Fibroblast of villous mesenchyme (primary cell): ENCODE measurements at regions not wholly inside any gene's neighbourhood (a gene's known extent, or its start where the extent isn't known, plus 50 kb on each side); places are given as distances from the start of the nearest gene placed in this dataset.

Source experiments
- DNase-seq: peaks from one replicate; pipeline ENCODE4 v3.0.0-alpha.2; 2010; ENCODE audit warnings: low read depth
- H3K4me3 ChIP-seq: 2 replicates; pipeline ENCODE4 v1.5.1; 2011; ENCODE audit warnings: low read depth, mild to moderate bottlenecking, low read length
- TF ChIP-seq, protein P1 (sequence below): IDR thresholded peaks from 2 replicates; pipeline ENCODE4 v1.5.1; 2012; ENCODE audit warnings: low read depth, mild to moderate bottlenecking, low read length; ENCODE audit not compliant: insufficient read depth

DNA sequence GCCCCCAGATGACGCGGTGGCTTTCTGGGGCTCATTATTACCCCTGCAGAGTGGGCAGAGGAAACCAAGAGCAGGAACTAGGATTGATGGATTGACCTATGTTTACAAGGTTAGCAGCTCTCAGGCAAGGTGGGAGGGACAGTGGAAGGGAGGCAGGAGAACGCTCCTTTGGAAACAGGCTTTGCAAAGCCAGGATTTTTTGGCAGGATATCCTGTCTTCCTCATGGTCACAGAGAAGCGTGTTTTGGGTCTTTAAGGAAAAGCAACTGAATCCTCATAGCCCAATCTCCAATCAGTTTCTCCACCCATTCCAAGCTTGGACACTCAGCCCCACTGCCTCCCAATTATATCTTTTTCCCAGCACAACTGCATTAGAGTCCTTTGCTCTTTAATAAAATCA is 105.6 kb upstream of the SOD1 start:
- no peak for DNase-seq
- H3K4me3 ChIP-seq, result no peak overlapping the region
- TF ChIP-seq, protein P1, sequence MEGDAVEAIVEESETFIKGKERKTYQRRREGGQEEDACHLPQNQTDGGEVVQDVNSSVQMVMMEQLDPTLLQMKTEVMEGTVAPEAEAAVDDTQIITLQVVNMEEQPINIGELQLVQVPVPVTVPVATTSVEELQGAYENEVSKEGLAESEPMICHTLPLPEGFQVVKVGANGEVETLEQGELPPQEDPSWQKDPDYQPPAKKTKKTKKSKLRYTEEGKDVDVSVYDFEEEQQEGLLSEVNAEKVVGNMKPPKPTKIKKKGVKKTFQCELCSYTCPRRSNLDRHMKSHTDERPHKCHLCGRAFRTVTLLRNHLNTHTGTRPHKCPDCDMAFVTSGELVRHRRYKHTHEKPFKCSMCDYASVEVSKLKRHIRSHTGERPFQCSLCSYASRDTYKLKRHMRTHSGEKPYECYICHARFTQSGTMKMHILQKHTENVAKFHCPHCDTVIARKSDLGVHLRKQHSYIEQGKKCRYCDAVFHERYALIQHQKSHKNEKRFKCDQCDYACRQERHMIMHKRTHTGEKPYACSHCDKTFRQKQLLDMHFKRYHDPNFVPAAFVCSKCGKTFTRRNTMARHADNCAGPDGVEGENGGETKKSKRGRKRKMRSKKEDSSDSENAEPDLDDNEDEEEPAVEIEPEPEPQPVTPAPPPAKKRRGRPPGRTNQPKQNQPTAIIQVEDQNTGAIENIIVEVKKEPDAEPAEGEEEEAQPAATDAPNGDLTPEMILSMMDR, result no peak

DNA sequence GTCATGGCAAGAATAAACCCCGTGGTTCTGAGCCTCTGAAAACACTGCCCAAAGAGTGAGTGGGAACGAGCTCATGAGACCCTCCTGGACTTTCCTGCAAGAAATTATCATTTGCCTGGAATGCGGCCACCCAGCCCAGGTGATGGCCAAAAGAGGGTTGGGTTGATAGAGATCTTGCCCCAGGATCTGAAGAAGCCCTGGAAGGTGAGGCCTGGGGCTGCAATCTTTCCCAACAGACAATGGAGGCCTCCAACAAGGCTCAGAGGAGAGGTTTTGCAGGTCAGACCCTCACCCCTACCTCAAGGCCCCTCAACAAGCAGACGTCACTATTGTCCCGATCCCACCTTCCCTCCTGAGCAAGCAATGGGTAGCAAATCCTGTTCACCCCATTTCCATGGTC is 106.0 kb upstream of the SOD1 start:
- H3K4me3 ChIP-seq, result no peak overlapping the region
- TF ChIP-seq, protein P1, result no peak
- DNase-seq, result no peak

DNA sequence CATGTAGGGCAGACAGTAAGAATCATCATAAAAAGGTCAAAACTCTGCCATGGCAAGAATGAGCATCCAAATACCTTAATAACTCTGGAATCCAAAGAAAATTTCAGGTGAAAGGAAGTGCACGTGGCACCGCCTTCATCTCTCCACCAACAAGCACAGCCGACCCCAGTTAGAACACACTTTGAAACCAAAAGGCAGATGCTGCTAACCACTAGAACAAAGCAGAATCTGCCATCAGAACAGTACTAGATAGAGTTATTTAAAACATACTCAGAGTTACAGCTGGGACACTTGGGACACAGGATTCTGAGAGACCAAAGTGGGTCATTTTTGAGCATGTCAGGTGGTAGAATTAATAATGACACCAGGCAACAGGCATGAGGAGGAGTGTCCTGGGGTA is 106.7 kb upstream of the SOD1 start:
- TF ChIP-seq, protein P1, result no peak
- DNase-seq, result no peak
- no peak overlapping the region for H3K4me3 ChIP-seq

DNA sequence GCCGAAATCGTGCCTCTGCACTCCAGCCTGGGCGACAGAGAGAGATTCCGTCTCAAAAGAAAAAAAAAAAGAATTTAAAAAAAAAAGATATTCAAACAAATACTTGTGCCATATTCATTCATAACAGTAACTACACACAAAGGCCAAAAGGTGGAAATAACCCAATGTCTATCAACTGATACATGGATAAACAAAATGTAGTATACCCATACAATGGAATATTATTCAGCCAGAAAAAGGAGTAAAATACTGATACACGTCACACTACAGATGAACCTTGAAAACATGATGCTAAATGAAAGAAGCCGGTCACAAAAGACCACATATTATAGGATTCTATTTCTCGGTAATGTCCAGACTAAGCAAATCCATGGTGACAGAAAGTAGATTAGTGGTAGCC is 109.4 kb upstream of the SOD1 start:
- no peak for DNase-seq
- no peak overlapping the region for H3K4me3 ChIP-seq
- TF ChIP-seq, protein P1, result no peak

DNA sequence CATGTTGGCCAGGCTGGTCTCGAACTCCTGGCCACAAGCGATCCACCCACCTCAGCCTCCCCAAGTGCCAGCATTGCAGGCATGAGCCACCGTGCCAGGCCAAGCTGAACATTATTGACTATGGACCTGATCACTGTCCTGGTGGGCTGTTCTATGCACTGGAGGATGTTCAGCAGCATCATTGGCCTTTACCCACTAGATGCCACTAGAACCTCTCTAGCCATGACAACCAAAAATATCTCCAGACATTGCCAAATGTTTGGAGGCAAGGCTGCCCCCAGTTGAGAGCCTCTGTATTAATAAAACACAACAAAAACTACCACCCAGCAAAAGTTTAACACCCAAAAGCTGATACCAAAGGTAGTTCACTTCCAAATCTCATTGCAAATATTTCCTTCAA is 110.8 kb upstream of the SOD1 start:
- H3K4me3 ChIP-seq, result no peak overlapping the region
- DNase-seq, result no peak
- TF ChIP-seq, protein P1, result no peak

DNA sequence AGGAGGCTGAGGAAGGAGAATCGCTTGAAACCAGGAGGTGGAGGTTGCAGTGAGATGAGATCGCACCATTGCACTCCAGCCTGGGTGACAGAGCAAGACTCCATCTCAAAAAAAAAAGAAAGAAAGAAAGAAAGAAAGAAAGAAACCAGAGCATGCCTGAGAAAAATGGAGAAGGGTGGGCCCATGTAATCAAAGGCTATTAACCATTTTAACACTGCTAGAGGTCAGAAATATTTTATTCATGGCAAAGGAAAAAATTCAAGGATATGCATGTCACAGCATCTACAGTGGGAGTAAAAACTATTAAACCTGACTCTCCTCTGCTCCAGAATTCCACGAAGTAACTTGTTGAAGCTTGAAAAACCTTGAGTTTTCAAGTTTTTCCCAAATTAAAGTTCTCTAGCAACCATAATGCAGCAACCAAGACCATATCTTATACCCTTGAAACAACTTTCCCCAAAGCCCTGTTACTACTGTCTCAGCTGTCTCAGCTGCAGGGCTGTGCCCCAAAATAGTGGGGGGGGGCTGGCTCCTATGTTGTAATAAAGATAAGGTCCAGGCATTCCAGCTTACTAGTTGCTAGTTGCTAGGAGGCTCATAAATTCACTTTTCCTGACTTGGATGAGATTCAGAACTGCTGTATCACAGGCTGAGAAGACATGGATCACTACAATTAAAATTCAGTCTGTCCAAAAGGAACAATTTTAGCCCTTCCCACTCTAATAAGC is 112.9 kb upstream of the SOD1 start:
- TF ChIP-seq, protein P1, result no peak
- no peak overlapping the region for H3K4me3 ChIP-seq
- DNase-seq, result no peak

DNA sequence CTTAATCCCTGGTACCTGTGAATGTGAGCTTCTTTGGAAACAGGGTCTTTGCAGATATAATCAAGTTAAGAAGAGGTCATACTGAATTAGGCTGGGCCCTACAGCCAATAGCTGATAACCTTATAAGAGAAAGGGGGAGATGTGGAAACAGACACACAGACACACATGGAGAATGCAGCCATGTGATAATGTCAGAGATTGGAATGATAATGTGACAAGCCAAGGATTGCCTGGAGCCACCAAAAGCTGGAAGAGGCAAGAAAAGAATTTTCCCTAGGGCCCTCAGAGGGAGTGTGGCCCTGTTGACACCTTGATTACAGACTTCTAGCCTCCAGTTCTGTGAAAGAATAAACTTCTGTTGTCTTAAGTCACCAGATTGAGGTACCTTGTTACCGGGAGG is 114.5 kb upstream of the SOD1 start:
- DNase-seq, result no peak
- H3K4me3 ChIP-seq, result no peak overlapping the region
- TF ChIP-seq, protein P1, result no peak
